Type B pancreatic cell (in vitro differentiated cells): ENCODE measurements at regions not wholly inside any gene's neighbourhood (a gene's known extent, or its start where the extent isn't known, plus 50 kb on each side); places are given as distances from the start of the nearest gene placed in this dataset.

Experiments
- DNase-seq: peaks from one replicate; pipeline ENCODE4 v3.0.0; 2021; ENCODE audit warnings: mixed read lengths; ENCODE audit not compliant: unreplicated experiment; ENCODE audit errors: extremely low spot score
- H3K27ac Mint-ChIP-seq: 2 replicates; pipeline ENCODE4 v1.8.0; 2021; ENCODE audit warnings: mild to moderate bottlenecking, mixed read lengths
- H3K27me3 Mint-ChIP-seq: 2 replicates; pipeline ENCODE4 v1.8.0; 2021; ENCODE audit warnings: mixed read lengths
- H3K36me3 Mint-ChIP-seq: 2 replicates; pipeline ENCODE4 v1.8.0; 2021; ENCODE audit warnings: mixed read lengths
- H3K4me1 Mint-ChIP-seq: one replicate; pipeline ENCODE4 v1.8.0; 2021; ENCODE audit warnings: mixed read lengths; ENCODE audit not compliant: unreplicated experiment
- H3K4me3 Mint-ChIP-seq: 2 replicates; pipeline ENCODE4 v1.8.0; 2021; ENCODE audit warnings: mild to moderate bottlenecking, mixed read lengths
- H3K9me3 Mint-ChIP-seq: 2 replicates; pipeline ENCODE4 v1.8.0; 2021; ENCODE audit warnings: mixed read lengths
- TF ChIP-seq, protein P1 (sequence below): fragments of 200-600 bp; sonication (generic); conservative IDR thresholded peaks from 2 replicates; pipeline ENCODE4 v1.5.0; 2021; ENCODE audit warnings: antibody characterized with exemption, mild to moderate bottlenecking

DNA sequence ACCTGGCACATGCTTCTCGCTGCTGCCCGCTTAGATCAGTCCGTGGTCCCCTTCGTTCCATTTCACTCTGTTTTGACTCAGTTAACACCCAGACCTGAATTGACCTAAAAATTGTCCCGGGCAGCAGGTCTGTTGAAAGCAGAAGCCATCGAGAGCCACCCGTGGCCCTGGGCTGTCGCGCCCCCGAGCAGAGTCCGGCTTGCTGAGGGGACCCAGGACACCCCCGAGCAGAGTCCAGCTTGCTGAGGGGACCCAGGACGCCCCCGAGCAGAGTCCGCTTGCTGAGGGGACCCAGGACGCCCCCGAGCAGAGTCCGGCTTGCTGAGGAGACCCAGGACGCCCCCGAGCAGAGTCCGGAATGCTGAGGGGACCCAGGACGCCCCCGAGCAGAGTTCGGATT lies 50.2 kb upstream of the GALNT9 start:
- Mint-ChIP-seq H3K9me3 (no peaks in the 10 kb centered on the region), H3K27ac (no peak overlapping the region), H3K4me1 (no peaks in the 10 kb centered on the region), H3K4me3 (no peak overlapping the region), H3K36me3 (no peaks in the 10 kb centered on the region), H3K27me3 (peaks cover 36% of the 10 kb centered on the region)
- no peak for DNase-seq
- TF ChIP-seq, protein P1, sequence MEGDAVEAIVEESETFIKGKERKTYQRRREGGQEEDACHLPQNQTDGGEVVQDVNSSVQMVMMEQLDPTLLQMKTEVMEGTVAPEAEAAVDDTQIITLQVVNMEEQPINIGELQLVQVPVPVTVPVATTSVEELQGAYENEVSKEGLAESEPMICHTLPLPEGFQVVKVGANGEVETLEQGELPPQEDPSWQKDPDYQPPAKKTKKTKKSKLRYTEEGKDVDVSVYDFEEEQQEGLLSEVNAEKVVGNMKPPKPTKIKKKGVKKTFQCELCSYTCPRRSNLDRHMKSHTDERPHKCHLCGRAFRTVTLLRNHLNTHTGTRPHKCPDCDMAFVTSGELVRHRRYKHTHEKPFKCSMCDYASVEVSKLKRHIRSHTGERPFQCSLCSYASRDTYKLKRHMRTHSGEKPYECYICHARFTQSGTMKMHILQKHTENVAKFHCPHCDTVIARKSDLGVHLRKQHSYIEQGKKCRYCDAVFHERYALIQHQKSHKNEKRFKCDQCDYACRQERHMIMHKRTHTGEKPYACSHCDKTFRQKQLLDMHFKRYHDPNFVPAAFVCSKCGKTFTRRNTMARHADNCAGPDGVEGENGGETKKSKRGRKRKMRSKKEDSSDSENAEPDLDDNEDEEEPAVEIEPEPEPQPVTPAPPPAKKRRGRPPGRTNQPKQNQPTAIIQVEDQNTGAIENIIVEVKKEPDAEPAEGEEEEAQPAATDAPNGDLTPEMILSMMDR = no peak
